GM18870 (cell line): ENCODE measurements at regions not wholly inside any gene's neighbourhood (a gene's known extent, or its start where the extent isn't known, plus 50 kb on each side); places are given as distances from the start of the nearest gene placed in this dataset.
"Not testable (repeated sequence)": the region's sequence is repeated elsewhere in the genome, so short reads cannot be mapped to it uniquely, and the experiment has no call there.

Source experiments
- ATAC-seq: cut with Tn5 transposase; IDR thresholded peaks from one replicate; pipeline ENCODE4 v1.9.1; 2021; ENCODE audit warnings: moderate library complexity; ENCODE audit not compliant: unreplicated experiment

DNA sequence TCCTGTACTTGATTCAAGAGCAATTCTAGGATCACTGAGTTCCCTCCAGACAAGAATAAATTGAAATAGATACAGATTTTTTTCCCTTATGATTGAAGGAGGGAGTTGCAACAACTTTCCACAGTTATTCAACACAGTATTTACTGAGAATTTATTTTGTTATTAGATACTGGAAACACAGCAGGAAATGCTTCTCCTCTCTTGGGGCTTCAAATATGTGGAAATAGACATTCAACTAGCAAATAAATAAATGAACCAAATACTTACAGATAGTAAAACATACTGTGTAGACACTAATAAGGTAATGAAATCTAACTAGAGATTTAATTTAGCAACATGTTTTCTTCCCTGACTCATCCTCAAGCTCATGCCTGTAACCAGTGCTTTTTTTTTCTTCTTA is 169.2 kb downstream of the LNPK start:
- ATAC-seq = no peak

- no peak for ATAC-seq
These were observed 172.3 kb downstream of the LNPK start for GRCh38 chr2:175829741-175830140.

DNA sequence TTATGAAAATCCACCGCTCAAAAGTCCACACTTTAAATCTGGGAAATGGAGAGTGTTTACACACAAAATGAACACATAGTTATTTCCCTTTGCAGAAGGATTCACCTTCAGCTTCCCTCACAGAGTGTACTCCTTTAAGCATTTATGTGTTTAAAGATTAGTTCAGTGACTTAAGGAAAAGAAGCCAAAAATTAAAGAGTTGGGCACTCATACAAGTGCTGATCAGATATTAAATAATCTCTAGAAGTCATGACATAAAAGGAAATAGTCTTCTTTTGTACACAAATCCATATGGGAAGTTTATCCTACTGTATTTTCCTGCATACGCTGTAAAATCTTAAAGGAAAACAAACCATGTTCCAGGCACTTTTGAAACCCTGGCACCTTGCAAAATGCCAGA is 174.2 kb downstream of the LNPK start:
- ATAC-seq = no peak

- ATAC-seq = no peak
These were observed 177.8 kb downstream of the LNPK start for GRCh38 chr2:175824243-175824642.

DNA sequence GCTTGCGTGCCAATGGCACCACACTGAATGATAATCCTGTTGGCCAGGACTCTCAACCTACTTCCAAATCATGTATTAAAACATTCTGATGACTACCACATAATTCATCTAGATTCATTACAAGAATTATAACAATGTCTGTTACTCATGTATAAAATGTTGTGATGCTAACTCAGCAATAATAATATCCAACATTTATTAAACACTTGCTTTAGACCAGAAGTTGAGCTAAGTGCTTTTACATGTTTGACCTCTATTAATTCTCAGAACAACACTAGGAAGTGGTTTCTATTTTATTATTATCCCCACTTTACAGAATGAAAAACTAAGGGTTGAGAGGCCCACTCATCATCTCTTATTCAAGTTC is 178.4 kb downstream of the LNPK start:
- ATAC-seq = no peak

- ATAC-seq = no peak
These were observed 178.9 kb downstream of the LNPK start for GRCh38 chr2:175823002-175823706.

DNA sequence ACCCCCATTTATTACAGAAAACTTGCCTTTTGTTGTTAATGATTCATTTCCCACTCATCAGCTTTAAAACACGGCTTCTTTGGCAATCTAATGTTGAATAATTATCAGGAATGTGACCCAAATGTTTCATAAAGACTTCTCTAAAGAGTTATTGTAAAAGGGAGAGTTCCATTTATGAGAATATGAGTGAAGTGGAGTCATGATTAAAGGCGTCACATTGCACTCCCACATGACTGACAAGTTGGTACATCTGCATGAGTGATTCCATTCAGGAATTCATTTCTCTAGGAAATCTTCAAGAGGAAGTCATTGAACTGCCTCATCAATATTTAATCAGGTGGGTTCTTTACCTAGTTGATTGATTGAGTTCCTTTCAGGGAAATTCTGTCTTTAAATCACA is 184.8 kb downstream of the LNPK start:
- ATAC-seq = no peak

DNA sequence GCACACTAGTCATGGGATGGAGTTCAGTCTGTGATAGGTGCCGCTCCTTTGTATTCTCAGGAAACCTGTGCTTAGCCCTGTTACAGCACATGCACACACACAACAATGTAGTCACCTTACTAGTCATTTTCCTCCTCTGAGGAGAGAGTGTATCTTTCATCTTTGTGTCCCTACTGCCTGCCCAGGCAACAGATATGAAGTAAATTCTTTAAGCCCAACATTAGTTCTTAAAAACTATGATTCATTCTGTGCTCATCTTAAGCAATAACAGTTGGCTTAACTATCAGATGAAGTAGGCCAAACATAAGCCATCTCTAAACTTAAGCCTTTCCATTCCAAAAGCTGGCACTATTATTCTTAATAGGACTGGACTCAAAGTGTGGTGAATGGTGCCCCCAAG is 186.5 kb downstream of the LNPK start:
- ATAC-seq = no peak

DNA sequence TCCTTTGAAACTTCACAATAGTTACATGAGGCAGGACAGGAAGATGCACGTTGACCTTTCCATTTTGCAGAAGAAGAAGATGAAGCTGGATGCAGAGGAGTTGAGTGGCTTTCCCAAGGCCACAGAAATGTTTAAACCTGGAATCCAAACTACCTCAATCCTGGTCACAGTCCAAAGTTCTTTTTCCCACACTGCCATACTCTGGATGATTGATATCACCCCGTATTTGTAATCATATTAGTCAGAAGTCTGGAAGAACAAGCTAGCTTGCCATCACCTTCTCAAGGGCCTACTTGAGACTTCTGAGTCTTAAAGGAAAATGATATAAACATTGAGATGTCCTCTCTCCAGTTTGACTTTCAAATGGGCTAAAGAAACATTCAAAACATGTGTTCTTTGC is 190.1 kb downstream of the LNPK start:
- no peak for ATAC-seq

GRCh38 chr2:175808858-175809257 is 193.2 kb downstream of the LNPK start:
- no peak for ATAC-seq

GRCh38 chr2:175808078-175808477 is 194.0 kb downstream of the LNPK start:
- no peak for ATAC-seq

GRCh38 chr2:175807031-175807873 is 194.8 kb downstream of the LNPK start:
- no peak for ATAC-seq

DNA sequence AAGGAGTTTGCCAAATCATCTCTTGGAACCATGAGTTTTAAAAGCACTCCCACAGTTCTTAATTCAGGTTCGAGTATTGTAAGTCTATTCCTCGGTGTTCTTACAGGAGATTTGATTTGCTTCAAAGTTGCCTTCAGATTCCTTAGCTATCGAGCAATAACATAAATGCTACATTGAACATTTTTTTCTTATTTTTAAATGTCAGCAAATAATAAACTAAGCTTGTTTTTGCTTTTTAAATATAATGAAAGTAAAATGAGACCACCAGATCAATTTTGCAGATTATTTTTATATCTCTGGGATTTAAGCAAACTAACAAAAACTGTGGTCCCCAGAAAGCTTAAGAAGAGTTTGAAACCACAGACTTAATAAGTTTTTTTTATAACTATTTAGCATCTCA is 195.5 kb downstream of the LNPK start:
- no peak for ATAC-seq

DNA sequence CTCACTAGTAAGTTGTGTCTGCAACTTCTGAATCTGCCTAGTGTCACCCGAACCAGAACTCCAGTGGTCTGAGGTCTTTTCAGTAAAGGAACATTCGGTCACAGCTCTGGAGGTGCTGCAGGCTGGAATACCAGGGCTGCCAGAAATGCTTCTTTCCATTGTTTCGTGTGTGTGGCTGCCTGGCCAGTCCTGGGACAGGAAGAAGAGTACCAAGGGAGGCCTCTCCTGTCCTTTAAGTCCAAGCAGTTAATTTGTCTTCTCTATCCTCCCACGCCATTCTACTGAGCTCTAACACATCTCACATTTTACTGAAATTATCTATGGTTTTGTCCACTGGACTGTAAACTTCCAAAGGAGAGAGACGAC is 196.0 kb downstream of the LNPK start:
- ATAC-seq = no peak

DNA sequence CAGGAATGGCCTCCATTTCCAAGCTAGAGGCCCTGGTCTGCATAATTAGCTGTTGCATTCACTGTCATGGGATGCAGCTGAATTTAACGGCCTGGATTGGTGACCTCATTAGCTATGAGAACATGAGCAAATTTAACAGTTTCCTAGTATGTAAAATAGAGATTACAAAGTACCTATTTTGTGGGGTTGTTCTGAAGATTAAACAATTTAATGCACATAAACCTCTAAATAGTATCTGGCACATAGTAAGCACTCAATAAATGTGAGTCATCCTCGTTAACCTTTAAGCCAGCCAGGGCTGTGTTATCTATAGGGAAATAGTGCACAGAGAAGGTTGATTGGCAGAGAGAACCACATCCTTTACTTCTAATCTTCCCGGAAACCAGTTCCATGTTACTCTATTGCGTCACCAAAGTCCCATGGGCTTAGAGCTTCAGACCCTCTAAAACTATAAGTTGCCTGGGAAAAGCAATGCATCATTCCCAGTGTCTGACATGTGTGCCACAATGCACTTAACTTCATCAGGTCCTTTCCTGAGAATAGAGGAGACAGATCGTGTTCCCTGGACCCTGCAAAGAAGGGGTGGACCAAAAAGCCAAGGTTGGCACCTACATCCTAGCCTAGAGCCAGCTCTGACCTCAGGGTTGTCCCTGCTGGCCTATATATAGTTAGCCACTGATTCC is 196.5 kb downstream of the LNPK start:
- ATAC-seq = no peak

DNA sequence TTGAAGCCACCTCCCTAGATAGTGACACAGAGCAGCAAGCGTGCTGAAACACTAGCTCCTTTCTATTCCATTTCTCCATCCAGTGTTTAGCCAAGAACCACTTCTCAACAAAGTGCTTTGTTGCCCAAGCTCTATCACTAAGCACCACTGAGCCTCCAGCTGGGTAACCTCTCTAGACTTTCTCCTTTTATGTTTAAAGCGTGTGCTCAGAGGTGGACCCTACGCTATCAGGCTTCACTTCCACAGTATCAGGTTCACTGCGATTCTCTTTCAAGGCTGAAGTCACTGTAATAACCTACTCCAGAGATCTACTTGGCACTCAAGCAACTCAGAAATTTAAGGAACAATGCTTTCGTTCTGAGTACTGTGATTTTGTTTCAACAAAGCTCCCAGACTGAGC is 197.9 kb downstream of the LNPK start:
- ATAC-seq = no peak

DNA sequence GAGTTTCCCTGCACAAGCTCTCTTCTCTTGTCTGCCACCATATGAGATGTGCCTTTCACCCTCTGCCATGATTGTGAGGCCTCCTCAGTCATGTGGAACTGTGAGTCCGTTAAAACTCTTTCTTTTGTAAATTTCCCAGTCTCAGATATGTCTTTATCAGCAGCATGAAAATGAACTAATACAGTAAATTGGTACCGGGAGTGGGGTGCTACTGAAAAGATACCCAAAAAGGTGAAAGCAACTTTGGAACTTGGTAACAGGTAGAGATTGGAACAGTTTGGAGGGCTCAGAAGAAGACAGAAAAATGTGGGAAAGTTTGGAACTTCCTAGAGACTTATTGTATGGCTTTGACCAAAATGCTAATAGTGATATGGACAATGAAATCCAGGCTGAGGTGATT is 205.6 kb downstream of the LNPK start:
- ATAC-seq = not testable (repeated sequence)

DNA sequence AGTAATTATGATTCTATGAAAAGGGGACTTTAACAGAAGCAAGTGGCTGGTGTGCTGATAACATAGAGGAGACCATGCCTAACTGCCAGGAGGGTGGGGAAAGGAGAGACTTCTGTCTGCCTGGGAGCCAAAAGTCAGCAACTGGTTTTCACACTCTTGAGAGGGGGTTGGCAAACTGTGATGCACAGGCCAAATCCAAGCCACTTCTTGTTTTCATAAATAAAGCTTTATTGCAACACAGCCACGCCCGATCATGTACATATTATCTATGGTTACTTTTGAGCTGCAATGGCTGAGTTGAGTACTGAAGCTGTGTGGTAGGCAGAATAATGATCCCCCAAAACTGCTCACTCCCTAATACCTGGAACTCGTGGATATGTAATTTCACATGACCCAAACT is 208.4 kb downstream of the LNPK start:
- no peak for ATAC-seq

GRCh38 chr2:175792881-175793280 is 209.2 kb downstream of the LNPK start:
- no peak for ATAC-seq

GRCh38 chr2:175792199-175792598 is 209.9 kb downstream of the LNPK start:
- no peak for ATAC-seq

- no peak for ATAC-seq
These were observed 215.5 kb downstream of the LNPK start for GRCh38 chr2:175786471-175787124.

DNA sequence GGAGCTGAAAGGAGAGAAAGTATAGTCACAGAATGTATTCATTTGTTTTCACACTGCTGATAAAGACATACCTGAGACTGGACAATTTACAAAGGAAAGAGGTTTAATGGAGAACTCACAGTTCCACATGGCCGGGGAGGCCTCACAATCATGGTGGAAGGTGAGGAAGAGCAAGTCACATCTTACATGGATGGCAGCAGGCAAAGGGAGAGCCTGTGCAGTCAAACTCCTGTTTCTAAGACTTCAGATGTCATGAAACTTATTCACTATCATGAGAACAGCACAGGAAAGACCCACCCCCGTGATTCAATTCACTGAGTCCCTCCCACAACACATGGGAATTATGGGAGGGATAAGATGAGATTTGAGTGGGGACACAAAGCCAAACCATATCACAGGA is 224.7 kb downstream of the LNPK start:
- ATAC-seq = not testable (repeated sequence)
